ENCODE measurements at regions not wholly inside any gene's neighbourhood (a gene's known extent, or its start where the extent isn't known, plus 50 kb on each side); places are given as distances from the start of the nearest gene placed in this dataset.

GRCh38 chr4:148776941-148777340 lies 334.7 kb upstream of the NR3C2 start:
- H3K4me3 ChIP-seq (ENCODE audit: insufficient read depth, low read depth, low read length), result no peak overlapping the region
- H3K36me3 ChIP-seq (replicated peaks; ENCODE audit: control insufficient read depth, insufficient read depth, low read length), result no peaks in the 10 kb centered on the region
- no peak for DNase-seq
- H3K27me3 ChIP-seq (ENCODE audit: control insufficient read depth, insufficient read depth, low read length), result no peaks in the 10 kb centered on the region

GRCh38 chr4:148774134-148774533 lies 331.9 kb upstream of the NR3C2 start:
- Histone ChIP-seq H3K27me3 (ENCODE audit: control insufficient read depth, insufficient read depth, low read length) (no peaks in the 10 kb centered on the region), H3K36me3 (replicated peaks; ENCODE audit: control insufficient read depth, insufficient read depth, low read length) (no peaks in the 10 kb centered on the region), H3K4me3 (ENCODE audit: insufficient read depth, low read depth, low read length) (no peak overlapping the region)
- DNase-seq, result no peak

GRCh38 chr4:148773313-148773712 lies 331.1 kb upstream of the NR3C2 start:
- Histone ChIP-seq H3K27me3 (ENCODE audit: control insufficient read depth, insufficient read depth, low read length) (no peaks in the 10 kb centered on the region), H3K4me3 (ENCODE audit: insufficient read depth, low read depth, low read length) (no peak overlapping the region), H3K36me3 (replicated peaks; ENCODE audit: control insufficient read depth, insufficient read depth, low read length) (no peaks in the 10 kb centered on the region)
- DNase-seq, result no peak

GRCh38 chr4:148770848-148771247 lies 328.6 kb upstream of the NR3C2 start:
- no peaks in the 10 kb centered on the region for H3K27me3 ChIP-seq (ENCODE audit: control insufficient read depth, insufficient read depth, low read length)
- DNase-seq, result no peak
- H3K4me3 ChIP-seq (ENCODE audit: insufficient read depth, low read depth, low read length), result no peak overlapping the region
- H3K36me3 ChIP-seq (replicated peaks; ENCODE audit: control insufficient read depth, insufficient read depth, low read length), result no peaks in the 10 kb centered on the region

- Histone ChIP-seq H3K4me3 (ENCODE audit: insufficient read depth, low read depth, low read length) (no peak overlapping the region), H3K27me3 (ENCODE audit: control insufficient read depth, insufficient read depth, low read length) (no peaks in the 10 kb centered on the region), H3K36me3 (replicated peaks; ENCODE audit: control insufficient read depth, insufficient read depth, low read length) (no peaks in the 10 kb centered on the region)
- DNase-seq, result no peak
Observed at GRCh38 chr4:148770377-148770776, 328.2 kb upstream of the NR3C2 start.

GRCh38 chr4:148764720-148765119 lies 322.5 kb upstream of the NR3C2 start:
- Histone ChIP-seq H3K27me3 (ENCODE audit: control insufficient read depth, insufficient read depth, low read length) (no peaks in the 10 kb centered on the region), H3K4me3 (ENCODE audit: insufficient read depth, low read depth, low read length) (no peak overlapping the region), H3K36me3 (replicated peaks; ENCODE audit: control insufficient read depth, insufficient read depth, low read length) (no peaks in the 10 kb centered on the region)
- DNase-seq, result no peak

- no peak overlapping the region for H3K4me3 ChIP-seq (ENCODE audit: insufficient read depth, low read depth, low read length)
- no peaks in the 10 kb centered on the region for H3K27me3 ChIP-seq (ENCODE audit: control insufficient read depth, insufficient read depth, low read length)
- H3K36me3 ChIP-seq (replicated peaks; ENCODE audit: control insufficient read depth, insufficient read depth, low read length), result no peaks in the 10 kb centered on the region
- no peak for DNase-seq
Observed at GRCh38 chr4:148757171-148757570, 315.0 kb upstream of the NR3C2 start.

- no peak for DNase-seq
- no peaks in the 10 kb centered on the region for H3K36me3 ChIP-seq (replicated peaks; ENCODE audit: control insufficient read depth, insufficient read depth, low read length)
- H3K27me3 ChIP-seq (ENCODE audit: control insufficient read depth, insufficient read depth, low read length), result no peaks in the 10 kb centered on the region
- no peak overlapping the region for H3K4me3 ChIP-seq (ENCODE audit: insufficient read depth, low read depth, low read length)
Observed at GRCh38 chr4:148749403-148749802, 307.2 kb upstream of the NR3C2 start.

- no peaks in the 10 kb centered on the region for H3K27me3 ChIP-seq (ENCODE audit: control insufficient read depth, insufficient read depth, low read length)
- H3K4me3 ChIP-seq (ENCODE audit: insufficient read depth, low read depth, low read length), result no peak overlapping the region
- DNase-seq, result no peak
- no peaks in the 10 kb centered on the region for H3K36me3 ChIP-seq (replicated peaks; ENCODE audit: control insufficient read depth, insufficient read depth, low read length)
Observed at GRCh38 chr4:148747721-148748268, 305.6 kb upstream of the NR3C2 start.

GRCh38 chr4:148740701-148741100 lies 298.5 kb upstream of the NR3C2 start:
- no peak for DNase-seq
- H3K27me3 ChIP-seq (ENCODE audit: control insufficient read depth, insufficient read depth, low read length), result no peaks in the 10 kb centered on the region
- no peaks in the 10 kb centered on the region for H3K36me3 ChIP-seq (replicated peaks; ENCODE audit: control insufficient read depth, insufficient read depth, low read length)

GRCh38 chr4:148737061-148737770 lies 295.0 kb upstream of the NR3C2 start:
- DNase-seq, result no peak
- Histone ChIP-seq H3K36me3 (replicated peaks; ENCODE audit: control insufficient read depth, insufficient read depth, low read length) (no peaks in the 10 kb centered on the region), H3K4me3 (ENCODE audit: insufficient read depth, low read depth, low read length) (no peak overlapping the region), H3K27me3 (ENCODE audit: control insufficient read depth, insufficient read depth, low read length) (no peaks in the 10 kb centered on the region)

More at GRCh38 chr4:148740701-148741100, 298.5 kb upstream of the NR3C2 start:
- no peak overlapping the region for H3K4me3 ChIP-seq (ENCODE audit: insufficient read depth, low read depth, low read length)

GRCh38 chr4:148735432-148736155 lies 293.4 kb upstream of the NR3C2 start:
- no peak overlapping the region for H3K4me3 ChIP-seq (ENCODE audit: insufficient read depth, low read depth, low read length)
- H3K27me3 ChIP-seq (ENCODE audit: control insufficient read depth, insufficient read depth, low read length), result no peaks in the 10 kb centered on the region
- no peaks in the 10 kb centered on the region for H3K36me3 ChIP-seq (replicated peaks; ENCODE audit: control insufficient read depth, insufficient read depth, low read length)
- no peak for DNase-seq

GRCh38 chr4:148730766-148731165 lies 288.6 kb upstream of the NR3C2 start:
- Histone ChIP-seq H3K36me3 (replicated peaks; ENCODE audit: control insufficient read depth, insufficient read depth, low read length) (no peaks in the 10 kb centered on the region), H3K4me3 (ENCODE audit: insufficient read depth, low read depth, low read length) (no peak overlapping the region), H3K27me3 (ENCODE audit: control insufficient read depth, insufficient read depth, low read length) (no peaks in the 10 kb centered on the region)
- no peak for DNase-seq

- H3K4me3 ChIP-seq (ENCODE audit: insufficient read depth, low read depth, low read length), result no peak overlapping the region
- no peaks in the 10 kb centered on the region for H3K27me3 ChIP-seq (ENCODE audit: control insufficient read depth, insufficient read depth, low read length)
- DNase-seq, result no peak
- no peaks in the 10 kb centered on the region for H3K36me3 ChIP-seq (replicated peaks; ENCODE audit: control insufficient read depth, insufficient read depth, low read length)
Observed at GRCh38 chr4:148730082-148730640, 287.9 kb upstream of the NR3C2 start.

GRCh38 chr4:148717988-148718387 lies 275.8 kb upstream of the NR3C2 start:
- DNase-seq, result no peak
- Histone ChIP-seq H3K36me3 (replicated peaks; ENCODE audit: control insufficient read depth, insufficient read depth, low read length) (no peaks in the 10 kb centered on the region), H3K4me3 (ENCODE audit: insufficient read depth, low read depth, low read length) (no peak overlapping the region), H3K27me3 (ENCODE audit: control insufficient read depth, insufficient read depth, low read length) (no peaks in the 10 kb centered on the region)
